ENCODE measurements at regions not wholly inside any gene's neighbourhood (a gene's known extent, or its start where the extent isn't known, plus 50 kb on each side); places are given as distances from the start of the nearest gene placed in this dataset.

DNA sequence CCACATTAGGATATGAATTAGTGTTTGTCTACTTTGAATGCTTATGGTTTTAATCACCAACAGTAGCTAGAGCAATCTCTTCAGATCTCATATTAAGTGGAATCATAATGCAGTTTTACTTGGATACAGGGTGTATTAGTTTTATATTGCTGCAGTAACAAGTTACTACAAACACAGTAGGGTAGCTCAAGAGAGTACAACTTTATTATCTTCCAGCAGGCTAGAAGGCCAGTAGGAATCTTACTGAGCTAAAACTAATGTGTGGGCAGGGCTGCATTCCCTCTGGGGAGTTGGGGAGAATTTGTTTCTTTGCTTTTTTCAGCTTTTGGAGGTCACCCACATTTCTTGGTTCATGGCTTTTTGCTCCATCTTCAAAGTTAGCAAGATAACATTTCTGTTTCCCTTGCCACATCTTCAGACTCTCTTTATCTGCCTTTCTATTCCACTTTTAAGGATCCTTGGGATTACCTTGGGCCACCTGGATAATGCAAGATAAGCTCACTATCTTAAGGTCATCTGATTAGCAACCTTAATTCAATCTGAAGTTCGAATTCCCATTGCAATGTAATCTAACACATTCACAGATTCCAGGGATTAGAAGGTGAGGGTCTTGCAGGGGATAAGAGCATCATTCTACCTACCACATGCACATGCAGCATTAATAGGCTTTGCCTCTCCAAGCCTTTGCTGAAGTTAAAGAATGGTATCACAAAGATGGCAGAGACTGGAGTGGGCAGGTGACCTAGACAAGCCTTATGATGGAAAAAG is 134.1 kb upstream of the SLC10A2 start:
- TF ChIP-seq CTCF (conservative IDR thresholded peaks at IDR 0.05; ENCODE audit: low read depth, low read length): no peak
- H3K4me3 ChIP-seq (ENCODE audit: low read depth, low read length): no peak overlapping the region
- no peak for DNase-seq (ENCODE audit: low read depth)

DNA sequence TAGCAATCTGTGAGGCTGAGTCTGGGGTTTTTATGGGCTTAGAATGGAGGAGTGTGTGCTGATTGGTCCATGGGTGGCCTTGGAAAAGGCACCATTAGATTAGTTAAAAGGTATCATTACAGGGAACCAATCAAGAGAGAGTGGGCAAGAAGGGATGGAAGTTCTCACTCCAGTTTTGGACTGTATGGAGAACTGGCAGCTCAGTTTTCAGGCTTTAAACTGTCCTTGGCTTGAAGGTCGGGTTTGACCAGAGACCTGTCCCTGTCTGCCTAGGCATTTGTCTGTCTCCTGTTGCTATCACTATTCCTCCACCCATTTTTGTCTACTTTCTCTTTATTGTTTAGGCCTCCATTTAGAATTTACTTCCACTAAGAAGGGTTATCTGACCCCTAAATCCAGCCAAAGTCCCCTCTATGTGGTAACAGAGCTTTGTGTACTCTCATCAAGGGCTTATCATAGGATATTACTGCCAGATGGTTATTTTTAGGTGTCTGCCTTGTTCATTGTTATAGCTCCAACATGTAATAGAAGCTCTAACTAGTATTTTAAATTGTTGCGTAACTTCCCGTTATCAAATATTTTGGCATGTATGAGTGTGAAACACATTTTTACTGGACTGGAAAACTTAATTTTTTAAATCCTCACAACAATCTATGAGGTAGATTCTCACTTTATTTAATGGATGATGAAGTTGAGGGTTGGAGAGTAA is 133.3 kb upstream of the SLC10A2 start:
- no peak for DNase-seq (ENCODE audit: low read depth)
- TF ChIP-seq CTCF (conservative IDR thresholded peaks at IDR 0.05; ENCODE audit: low read depth, low read length): no peak
- H3K4me3 ChIP-seq (ENCODE audit: low read depth, low read length): no peak overlapping the region

- no peak for TF ChIP-seq CTCF (conservative IDR thresholded peaks at IDR 0.05; ENCODE audit: low read depth, low read length)
- no peak for DNase-seq (ENCODE audit: low read depth)
- H3K4me3 ChIP-seq (ENCODE audit: low read depth, low read length): no peak overlapping the region
These were observed 130.1 kb upstream of the SLC10A2 start for GRCh38 chr13:103196356-103196755.

DNA sequence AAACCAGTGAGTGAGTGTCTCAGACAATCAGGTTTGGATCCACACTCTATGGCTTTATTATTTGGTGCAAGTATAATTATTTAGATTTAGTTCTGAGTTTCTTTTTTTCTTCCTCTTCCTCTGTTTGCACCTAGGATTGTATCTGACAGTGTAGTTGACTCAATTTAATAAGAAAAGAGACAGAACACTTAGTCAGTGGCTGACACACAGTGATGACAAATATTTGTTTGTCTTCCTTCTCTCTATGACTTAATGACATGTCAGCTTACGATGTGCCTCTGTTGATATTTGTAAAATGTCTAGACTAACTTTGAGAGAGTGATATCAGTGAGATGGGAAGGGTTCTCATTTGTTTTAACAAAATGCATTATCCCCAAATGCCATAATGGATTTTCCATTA is 129.5 kb upstream of the SLC10A2 start:
- H3K4me3 ChIP-seq (ENCODE audit: low read depth, low read length): no peak overlapping the region
- DNase-seq (ENCODE audit: low read depth): no peak
- TF ChIP-seq CTCF (conservative IDR thresholded peaks at IDR 0.05; ENCODE audit: low read depth, low read length): no peak

GRCh38 chr13:103194871-103195270 is 128.7 kb upstream of the SLC10A2 start:
- no peak for DNase-seq (ENCODE audit: low read depth)
- TF ChIP-seq CTCF (conservative IDR thresholded peaks at IDR 0.05; ENCODE audit: low read depth, low read length): no peak
- no peak overlapping the region for H3K4me3 ChIP-seq (ENCODE audit: low read depth, low read length)

GRCh38 chr13:103192511-103193135 is 126.4 kb upstream of the SLC10A2 start:
- H3K4me3 ChIP-seq (ENCODE audit: low read depth, low read length): no peak overlapping the region
- DNase-seq (ENCODE audit: low read depth): no peak
- no peak for TF ChIP-seq CTCF (conservative IDR thresholded peaks at IDR 0.05; ENCODE audit: low read depth, low read length)
